GM12878 (cell line): ENCODE measurements at regions not wholly inside any gene's neighbourhood (a gene's known extent, or its start where the extent isn't known, plus 50 kb on each side); places are given as distances from the start of the nearest gene placed in this dataset.

ENCODE experiments used
- CTCF ChIP-seq, 3 experiments: IDR thresholded peaks in 2 of 3; conservative IDR thresholded peaks in 1 of 3; 2 replicates each; pipeline ENCODE4 v1.5.1; 2011; ENCODE audit warnings: low read depth in 3 of 3, low read length in 3 of 3, mild to moderate bottlenecking in 3 of 3, control low read depth in 2 of 3, moderate library complexity in 2 of 3, inconsistent platforms in 1 of 3, mixed read lengths in 1 of 3; ENCODE audit not compliant: control insufficient read depth in 2 of 3, insufficient read depth in 1 of 3; ENCODE audit errors: extremely low read depth in 1 of 3
- POU2F2 ChIP-seq: IDR thresholded peaks from 3 replicates; pipeline ENCODE4 v1.6.1; 2011; ENCODE audit warnings: low read depth, mild to moderate bottlenecking, low read length, borderline replicate concordance
- RAD21 ChIP-seq: IDR thresholded peaks from 2 replicates; pipeline ENCODE4 v1.6.1; 2011; ENCODE audit warnings: mild to moderate bottlenecking, low read depth, low read length, moderate library complexity; ENCODE audit not compliant: insufficient read depth

GRCh38 chr14:101191721-101192660, 288.5 kb upstream of the RTL1 start:
- TF ChIP-seq CTCF (IDR thresholded peaks at IDR 0.05 in 2 of 3, conservative IDR thresholded peaks at IDR 0.05 in 1 of 3; ENCODE audit: control insufficient read depth in 2 of 3, extremely low read depth in 1 of 3, insufficient read depth in 1 of 3, low read depth in 3 of 3, low read length in 3 of 3) (no peak), POU2F2 (no peak), RAD21 (no peak)
